ENCODE measurements at regions not wholly inside any gene's neighbourhood (a gene's known extent, or its start where the extent isn't known, plus 50 kb on each side); places are given as distances from the start of the nearest gene placed in this dataset.

DNA sequence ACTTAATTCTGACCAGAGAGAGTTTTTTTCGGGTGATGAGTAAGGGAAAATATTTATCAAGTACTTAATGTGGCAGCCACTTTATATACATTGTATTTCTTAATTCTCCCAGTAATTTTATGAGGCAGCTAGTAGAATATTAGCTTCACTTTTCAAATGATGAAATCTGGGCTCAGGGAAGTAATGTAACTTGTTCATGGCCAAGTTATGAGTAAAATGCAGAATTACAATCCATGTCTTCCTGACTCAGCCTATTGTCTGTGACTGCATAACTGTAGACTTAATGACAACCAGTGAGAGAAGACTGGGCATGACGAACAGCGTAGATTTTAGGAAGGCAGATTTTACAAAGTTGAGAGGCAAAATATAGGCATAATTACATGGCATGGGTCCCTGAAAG lies 106.7 kb upstream of the MIS18BP1 start:
- TF ChIP-seq, protein P1, sequence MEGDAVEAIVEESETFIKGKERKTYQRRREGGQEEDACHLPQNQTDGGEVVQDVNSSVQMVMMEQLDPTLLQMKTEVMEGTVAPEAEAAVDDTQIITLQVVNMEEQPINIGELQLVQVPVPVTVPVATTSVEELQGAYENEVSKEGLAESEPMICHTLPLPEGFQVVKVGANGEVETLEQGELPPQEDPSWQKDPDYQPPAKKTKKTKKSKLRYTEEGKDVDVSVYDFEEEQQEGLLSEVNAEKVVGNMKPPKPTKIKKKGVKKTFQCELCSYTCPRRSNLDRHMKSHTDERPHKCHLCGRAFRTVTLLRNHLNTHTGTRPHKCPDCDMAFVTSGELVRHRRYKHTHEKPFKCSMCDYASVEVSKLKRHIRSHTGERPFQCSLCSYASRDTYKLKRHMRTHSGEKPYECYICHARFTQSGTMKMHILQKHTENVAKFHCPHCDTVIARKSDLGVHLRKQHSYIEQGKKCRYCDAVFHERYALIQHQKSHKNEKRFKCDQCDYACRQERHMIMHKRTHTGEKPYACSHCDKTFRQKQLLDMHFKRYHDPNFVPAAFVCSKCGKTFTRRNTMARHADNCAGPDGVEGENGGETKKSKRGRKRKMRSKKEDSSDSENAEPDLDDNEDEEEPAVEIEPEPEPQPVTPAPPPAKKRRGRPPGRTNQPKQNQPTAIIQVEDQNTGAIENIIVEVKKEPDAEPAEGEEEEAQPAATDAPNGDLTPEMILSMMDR (IDR thresholded peaks at IDR 0.05 in 2 of 3, conservative IDR thresholded peaks at IDR 0.05 in 1 of 3; ENCODE audit: borderline replicate concordance in 1 of 3, insufficient read depth in 1 of 3, low read depth in 2 of 3, low read length in 2 of 3): no peak
- no peak for TF ChIP-seq POLR2A (IDR thresholded peaks at IDR 0.05; ENCODE audit: borderline replicate concordance, extremely low read depth, insufficient read depth, insufficient read length)
